Peyer's patch (tissue), 4 donors: ENCODE measurements at regions not wholly inside any gene's neighbourhood (a gene's known extent, or its start where the extent isn't known, plus 50 kb on each side); places are given as distances from the start of the nearest gene placed in this dataset.
"Not testable (repeated sequence)": the region's sequence is repeated elsewhere in the genome, so short reads cannot be mapped to it uniquely, and the experiment has no call there.

Source experiments
- CTCF ChIP-seq, 6 experiments: fragments of 450-650 bp in 4 of 6; fragments of 200-600 bp in 2 of 6; sonication (generic) in 1 of 6; IDR thresholded peaks; one replicate each; pipeline ENCODE4 v1.5.1; 2017 to 2019; ENCODE audit warnings: antibody characterized with exemption in 6 of 6, mild to moderate bottlenecking in 3 of 6, moderate library complexity in 1 of 6
- POLR2A ChIP-seq, 2 donors: fragments of 450-650 bp; IDR thresholded peaks; one replicate each; pipeline ENCODE4 v1.5.1; 2017; ENCODE audit warnings: antibody characterized with exemption in 2 of 2, mild to moderate bottlenecking in 2 of 2, moderate library complexity in 2 of 2

GRCh38 chr10:3318480-3318807, 145.9 kb upstream of the PITRM1 start:
- TF ChIP-seq CTCF, POLR2A (IDR thresholded peaks at IDR 0.05): not testable (repeated sequence)
